ENCODE measurements at regions not wholly inside any gene's neighbourhood (a gene's known extent, or its start where the extent isn't known, plus 50 kb on each side); places are given as distances from the start of the nearest gene placed in this dataset.
"Not testable (repeated sequence)": the region's sequence is repeated elsewhere in the genome, so short reads cannot be mapped to it uniquely, and the experiment has no call there.

DNA sequence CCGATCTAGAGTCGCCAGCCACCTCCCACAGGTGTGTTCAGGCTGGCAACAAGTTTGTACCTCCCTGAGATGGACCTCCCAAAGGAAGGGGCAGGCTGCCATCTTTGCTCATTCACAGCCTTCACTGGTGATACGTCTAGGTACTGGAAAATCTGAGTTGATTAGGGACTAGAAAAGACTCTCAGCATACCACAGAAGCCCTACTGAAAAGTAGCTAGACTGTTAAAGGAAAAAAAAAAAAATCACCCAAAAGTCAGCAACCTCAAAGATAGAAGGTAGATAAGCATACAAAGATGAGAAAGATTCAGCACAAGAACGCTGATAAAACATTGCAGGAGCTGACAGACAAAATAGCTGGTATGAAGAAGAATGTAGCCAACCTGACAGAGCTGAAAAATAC is 128.6 kb upstream of the WDR75 start:
- DNase-seq, result no peak

DNA sequence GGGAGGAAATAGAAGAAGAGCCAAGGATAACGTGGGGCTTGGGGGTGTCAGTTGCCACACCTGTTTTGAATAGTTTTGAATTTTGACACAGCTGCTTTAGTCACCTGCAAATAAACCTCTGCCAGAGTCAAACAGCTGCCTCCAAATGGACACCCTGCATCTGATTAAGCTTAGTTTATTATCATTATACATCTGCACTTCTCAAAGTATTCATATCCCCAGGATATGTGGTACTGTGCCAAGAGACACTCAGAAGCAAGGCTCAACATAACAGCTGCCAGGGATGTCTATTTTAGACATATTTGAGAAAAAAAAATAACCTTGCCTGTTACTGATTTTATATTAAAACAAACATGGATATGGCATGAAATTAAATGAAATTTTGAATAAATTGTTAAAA is 122.5 kb upstream of the WDR75 start:
- DNase-seq, result no peak

DNA sequence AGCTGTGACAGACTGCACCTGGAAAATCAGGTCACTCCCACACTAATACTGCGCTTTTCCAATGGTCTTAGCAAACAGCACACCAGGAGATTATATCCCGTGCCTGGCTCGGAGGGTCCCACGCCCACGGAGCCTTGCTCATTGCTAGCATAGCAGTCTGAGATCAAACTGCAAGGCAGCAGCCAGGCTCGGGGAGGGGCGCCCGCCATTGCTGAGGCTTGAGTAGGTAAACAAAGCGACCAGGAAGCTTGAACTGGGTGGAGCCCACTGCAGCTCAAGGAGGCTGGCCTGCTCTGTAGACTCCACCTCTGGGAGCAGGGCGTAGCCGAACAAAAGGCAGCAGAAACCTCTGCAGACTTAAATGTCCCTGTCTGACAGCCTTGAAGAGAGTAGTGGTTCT is 121.8 kb upstream of the WDR75 start:
- DNase-seq, result not testable (repeated sequence)

DNA sequence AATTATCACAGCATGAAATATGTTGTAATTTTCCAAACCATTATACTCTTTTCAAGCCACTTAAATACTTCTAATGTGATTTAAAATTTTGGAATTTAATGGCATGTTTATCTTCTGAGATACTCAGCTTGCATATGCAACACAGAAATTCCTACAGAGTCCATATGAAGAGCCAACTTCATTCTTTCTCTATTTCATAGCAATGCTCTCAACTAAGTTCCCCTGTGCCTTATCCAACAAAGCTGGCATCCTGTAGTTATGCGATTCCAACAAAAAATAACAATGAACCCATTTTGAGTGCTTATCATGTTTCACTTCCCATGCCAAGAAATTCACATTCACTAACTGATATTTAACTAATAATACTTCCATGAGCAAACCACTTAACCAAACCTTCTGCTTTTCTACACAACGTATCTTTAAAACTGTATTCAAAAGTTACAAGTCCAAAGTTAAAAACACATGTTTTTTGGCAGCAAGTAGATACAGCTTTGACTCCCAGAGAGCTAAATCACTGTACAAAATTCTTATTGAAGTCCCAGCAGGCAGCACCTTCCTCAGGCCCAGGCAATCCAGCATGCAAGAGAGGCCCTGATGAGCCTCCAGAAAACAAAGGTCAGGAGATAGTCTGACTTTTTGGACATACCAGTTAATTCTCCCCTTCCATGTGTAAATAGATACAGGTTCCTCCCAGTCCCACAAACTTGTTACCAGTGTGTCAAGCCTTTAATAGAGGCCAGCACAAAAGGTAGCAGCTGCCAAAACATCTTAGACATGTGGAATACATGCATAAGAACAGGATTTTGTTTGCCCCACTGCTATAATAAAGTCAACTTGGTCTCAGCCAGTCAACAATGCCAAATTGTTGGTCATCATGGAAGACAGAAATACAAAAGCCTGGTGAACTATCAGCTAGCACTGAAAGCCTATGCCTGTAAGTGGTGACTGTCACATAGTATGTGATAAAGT is 113.1 kb upstream of the WDR75 start:
- no peak for DNase-seq

DNA sequence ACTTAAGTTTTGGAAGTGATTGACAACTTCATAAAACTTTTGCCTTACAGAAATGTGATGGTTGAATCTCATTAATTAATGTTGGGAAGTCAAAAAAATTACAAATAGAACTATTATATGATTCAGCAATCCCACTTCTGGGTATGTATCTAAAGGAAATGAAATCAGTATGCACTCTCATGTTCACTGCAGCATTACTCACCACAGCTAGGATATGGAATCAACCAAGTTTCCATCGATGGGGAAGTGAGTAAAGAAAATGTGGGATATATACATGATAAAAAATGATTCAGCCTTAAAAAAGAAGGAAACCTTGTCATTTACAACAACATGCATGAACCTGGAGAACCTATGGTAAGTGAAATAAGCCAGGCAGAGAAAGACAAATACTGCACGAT is 112.4 kb upstream of the WDR75 start:
- no peak for DNase-seq

DNA sequence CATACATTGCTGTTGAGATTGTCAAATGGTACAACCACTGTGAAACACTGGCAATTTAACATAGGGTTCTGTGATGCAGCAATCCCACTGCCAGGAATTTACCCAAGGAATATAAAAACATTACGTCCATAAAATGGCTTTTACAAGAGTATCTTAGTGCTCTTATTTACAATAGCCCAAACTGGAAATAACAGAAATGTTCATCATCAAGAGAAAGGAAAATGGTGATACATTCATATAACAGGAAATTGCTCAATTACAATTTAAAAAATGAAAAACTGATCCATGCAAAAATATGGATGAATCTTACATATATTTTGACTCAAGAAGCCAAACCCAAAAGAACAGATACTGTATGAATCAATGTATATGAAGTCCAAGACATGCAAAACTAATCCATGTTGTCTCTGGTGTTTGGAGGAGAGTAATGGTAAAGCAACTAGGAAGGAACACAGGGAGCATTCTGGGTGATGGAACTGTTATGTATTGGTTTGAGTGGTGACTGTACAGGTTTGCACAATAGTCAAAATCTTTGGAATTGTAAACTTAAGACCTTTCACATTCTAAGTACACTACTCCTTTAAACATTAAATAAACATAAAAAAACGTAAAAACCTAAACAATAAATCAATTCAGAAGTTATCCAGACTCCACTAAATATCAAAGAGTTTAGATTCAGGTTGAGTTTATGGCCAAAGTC is 104.8 kb upstream of the WDR75 start:
- DNase-seq, result no peak

DNA sequence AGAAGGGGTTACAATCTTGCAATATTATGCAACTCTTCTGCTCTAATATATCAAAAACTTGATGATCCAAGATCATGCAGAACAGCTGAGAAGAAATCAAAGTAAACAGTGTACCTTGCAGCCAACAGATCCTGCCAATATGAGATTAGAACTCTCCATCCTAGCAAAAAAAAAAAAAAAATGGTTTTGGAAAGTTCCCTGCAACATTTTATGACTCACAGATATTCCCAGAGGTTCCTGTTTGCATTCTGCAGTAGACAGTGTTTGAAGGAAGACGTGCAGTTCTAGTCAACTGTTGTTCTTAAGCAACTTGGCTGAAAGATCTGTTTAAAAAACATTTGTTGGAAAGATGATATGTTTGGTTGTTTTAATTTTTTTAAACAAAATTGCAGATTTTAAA is 103.6 kb upstream of the WDR75 start:
- no peak for DNase-seq

DNA sequence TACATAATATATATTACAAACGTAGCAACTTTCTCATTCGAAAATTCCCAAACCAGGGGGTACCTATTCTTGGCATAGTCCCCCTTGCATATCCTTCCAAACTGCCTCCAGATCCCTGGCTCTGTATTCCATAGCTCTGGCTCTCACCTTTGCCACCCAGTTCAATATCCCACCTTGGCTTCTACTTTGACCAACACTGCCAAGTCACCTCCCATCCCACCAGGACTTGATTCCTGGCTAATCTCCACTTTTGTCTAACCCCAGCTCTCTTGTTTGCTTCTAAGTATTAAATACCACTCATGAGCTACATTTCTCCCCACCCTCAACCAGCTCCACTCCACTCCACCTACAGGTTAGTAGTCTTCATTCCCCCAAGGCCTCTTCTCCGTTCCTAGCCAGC is 103.2 kb upstream of the WDR75 start:
- DNase-seq, result no peak

DNA sequence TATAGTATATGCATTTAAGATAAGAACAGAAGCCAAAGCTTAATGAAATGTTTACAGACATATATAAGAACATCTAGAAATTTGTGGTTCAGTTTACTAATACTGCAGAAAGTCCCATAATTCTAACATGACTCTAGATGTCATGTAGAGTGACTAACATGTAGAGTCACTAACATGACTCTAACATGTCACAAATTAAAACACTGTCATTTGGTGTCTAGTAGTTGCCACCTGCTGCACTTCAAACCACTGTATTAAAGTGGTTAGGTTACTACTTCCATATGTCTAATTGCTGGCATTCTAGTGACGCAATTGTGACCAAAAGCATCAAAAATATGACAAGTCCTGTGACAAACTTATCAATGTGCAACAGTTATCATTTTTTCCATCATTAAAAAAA is 100.2 kb upstream of the WDR75 start:
- DNase-seq, result no peak

DNA sequence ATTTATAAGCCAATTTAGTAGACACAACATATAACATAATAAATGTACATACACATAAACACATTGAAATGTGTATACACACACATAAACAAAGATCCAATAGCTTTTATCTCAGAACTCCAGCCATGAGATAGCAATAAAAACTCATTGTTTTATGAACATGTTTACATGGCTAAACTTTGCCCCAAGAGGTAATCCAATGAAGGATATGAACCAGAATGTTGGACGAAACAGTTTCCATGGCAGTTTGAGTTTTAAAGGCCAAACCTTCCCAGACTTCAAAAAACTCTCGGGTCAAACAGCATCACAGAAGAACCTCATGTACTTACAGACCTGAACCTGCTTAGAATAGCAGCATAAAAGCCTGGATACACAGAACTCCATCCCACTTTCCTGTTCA is 97.2 kb upstream of the WDR75 start:
- no peak for DNase-seq

DNA sequence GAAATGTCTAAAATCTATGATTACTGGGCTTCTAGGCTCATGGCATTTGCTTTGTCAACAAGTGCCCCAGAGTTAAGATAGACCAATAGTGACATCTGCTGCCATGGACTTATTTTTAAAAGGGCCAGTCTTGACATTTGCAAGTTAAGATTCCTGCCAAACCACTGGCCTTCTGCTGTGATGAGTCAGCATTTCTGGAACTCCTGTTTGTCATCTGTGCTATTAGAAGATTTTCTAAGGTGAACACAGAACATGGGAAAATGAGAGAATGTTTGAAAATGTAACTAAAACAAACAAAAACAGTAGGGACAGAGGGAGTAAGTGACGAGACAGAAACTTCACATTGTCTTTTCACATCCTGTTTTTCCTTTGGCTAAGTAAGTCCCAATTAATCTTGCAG is 93.7 kb upstream of the WDR75 start:
- DNase-seq, result no peak

DNA sequence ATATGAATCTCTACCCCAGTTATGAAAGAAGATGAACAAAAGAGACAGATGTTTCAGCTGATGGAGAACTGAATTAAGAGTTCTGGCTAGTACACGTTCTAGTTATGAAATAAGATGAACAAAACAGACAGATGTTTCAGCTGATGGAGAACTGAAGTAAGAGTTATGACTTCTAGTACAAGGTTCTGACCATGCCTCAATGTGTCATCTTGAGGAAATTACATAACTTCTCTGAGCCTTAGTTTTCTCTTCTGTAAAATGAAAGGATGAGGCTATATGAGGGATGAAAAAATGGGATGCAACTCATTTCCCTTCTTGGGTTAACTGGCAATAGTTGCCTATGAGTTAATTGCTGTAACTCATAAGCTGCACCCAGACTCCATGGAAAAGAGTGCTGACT is 92.9 kb upstream of the WDR75 start:
- DNase-seq, result no peak

DNA sequence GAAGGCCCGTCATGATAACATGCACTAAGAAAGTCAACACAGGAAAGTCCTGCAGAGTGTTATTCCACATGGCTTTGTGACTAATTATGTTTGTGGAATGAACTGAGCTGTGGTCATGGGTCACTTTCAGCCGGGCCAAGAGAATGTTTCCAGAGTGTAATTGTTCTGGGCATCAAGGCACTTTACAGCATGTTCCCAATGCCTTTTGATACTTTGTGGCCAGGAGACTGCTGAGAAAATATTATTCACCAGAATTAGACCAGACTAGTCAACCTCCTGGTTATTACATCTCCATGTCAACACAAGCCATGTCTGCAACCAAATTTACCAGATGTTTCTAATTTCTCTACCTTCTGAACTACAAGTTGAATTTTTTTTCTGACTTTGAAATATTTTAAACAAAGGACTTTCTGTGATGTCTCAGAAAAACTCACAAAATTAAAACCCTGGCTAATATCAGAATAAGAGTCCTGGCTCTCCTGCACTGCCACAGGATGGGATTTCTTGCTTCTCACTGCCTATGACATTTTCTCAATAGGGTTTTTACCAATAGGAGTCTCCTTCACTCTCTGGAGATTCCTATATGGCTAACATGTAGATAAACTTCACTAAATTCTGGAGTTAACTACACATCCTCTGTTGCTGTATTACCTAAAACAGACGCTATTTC is 90.6 kb upstream of the WDR75 start:
- DNase-seq, result no peak

DNA sequence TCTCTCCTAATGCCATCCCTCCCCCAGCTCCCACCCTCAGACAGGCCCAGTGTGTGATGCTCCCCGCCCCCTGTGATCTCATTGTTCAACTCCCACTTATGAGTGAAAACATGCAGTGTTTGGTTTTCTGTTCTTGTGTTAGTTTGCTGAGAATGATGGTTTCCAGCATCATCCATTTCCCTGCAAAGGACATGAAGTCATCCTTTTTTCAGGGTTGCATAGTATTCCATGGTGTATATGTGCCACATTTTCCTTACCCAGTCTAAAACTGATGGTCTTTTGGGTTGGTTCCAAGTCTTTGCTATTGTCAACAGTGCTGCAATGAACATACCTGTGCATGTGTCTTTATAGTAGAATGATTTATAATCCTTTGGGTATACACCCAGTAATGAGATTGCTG is 89.3 kb upstream of the WDR75 start:
- DNase-seq, result not testable (repeated sequence)

DNA sequence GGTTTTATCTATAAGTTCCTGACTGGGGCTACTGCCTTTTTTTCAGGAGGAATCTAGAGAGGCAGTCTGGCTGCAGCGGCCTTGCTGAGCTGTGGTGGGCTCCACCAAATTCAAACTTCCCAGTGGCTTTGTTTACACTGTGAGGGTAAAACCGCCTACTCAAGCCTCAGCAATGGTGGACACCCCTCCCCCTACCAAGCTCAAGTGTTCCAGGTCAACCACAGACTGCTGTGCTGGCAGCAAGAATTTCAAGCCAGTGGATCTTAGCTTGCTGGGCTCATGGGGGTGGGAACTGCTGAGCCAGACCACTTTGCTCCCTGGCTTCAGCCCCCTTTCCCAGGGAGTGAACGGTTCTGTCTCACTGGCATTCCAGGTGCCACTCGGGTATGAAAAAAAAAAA is 83.9 kb upstream of the WDR75 start:
- DNase-seq, result not testable (repeated sequence)

DNA sequence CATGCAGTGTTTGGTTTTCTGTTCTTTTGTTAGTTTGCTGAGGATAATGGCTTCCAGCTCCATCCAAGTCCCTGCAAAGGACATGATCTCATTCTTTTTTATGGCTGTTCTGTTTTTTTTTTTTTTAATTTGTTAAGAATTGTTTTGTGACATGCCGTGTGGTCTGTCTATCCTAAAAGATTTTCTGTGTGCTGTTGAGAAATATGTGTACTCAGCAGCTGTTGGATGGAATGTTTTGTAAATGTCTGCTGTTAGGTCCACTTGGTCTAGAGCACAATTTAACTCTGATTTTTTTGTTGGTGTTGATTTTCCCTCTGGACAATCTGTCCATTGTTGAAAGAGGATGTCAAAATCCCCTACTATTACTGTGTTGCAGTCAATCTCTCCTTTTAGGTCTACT is 80.4 kb upstream of the WDR75 start:
- DNase-seq, result no peak

DNA sequence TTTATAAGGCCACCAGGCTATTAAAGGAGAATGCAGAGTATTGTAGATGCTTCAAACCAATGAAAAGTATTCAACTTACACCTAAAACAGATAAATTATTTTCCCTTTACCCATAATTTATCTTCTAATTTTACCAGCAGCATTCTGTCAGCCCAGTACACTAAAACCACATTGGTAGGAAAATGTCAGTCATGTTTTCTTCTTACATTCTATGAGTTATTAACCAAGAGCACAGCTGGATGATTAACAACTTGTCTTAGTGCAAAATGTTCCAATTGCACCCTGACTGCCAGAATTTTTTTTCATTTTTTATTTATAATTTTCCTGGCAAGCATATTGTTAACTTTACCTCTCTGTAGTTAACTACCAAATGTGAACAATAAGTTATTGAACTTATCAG is 79.0 kb upstream of the WDR75 start:
- DNase-seq, result no peak

DNA sequence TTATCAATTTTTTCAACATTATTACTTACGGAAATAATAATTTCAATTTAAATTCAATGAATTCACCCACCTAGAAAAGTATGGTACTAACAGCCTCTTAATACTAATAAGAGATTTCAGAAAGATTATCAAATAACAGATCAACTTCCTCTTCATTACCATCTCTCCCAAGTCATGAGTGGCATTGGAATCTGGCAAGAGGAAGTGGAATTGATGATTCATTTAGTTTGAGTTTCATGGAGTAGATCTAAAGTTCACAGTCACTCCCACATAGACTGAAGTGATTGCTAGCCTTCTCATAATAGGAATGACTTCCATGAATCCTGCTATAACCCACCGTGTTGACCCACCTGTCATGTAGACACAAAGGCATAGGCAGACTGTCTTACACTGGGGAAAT is 77.7 kb upstream of the WDR75 start:
- no peak for DNase-seq

DNA sequence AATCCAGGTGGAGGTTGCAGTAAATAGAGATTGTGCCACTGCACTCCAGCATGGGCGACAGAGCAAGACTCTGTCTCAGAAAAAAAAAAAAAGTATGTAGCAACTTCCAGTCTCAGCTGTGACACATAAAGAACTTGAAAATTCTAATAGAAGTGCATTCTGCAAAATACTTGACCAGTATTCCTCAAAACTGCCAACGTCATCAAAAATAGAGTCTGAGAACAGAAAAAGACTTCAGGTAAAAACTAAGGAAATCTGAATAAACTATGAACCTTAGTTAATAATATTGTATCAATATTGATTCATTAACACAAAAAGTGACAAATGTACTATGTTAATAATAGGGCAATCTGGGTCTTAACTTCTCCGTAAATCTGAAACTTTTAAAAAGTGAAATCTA is 76.7 kb upstream of the WDR75 start:
- DNase-seq, result no peak

DNA sequence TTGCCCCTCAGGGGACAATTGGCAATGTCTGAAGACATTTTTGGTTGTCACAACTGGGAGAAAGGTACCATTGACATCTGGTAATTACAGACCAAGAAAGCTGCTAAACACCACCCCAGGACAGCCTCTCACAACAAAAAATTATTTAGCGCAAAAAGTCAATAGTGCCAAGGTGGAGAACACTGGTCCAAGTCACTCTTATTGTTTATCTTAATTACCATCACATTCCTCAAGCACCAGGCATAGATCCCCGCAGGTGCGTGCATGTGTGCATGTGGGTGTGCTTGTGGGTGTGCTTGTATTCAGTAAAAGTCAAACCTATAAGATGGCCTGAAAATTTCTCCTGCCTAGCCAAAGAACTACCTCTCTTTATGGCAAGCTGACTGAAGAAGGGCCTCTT is 74.9 kb upstream of the WDR75 start:
- peak; percentile 24 for DNase-seq

DNA sequence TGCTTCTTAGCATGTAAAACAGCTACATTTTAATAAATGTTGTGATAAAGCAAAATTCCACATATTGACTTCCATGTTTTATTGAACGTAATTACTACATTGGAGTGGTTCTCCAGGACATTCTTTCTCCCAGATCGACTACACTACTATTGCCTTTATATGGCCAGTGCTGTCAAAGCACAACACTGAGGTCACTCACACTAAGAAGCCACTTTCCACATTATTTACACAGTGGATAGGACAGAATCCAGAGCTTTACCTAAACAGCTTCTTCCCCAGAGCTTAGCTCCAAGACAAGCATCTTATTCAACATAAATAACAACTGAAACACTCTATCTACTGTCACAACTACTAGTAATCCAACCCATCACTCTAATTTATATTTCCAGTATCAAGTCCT is 73.9 kb upstream of the WDR75 start:
- DNase-seq, result no peak

DNA sequence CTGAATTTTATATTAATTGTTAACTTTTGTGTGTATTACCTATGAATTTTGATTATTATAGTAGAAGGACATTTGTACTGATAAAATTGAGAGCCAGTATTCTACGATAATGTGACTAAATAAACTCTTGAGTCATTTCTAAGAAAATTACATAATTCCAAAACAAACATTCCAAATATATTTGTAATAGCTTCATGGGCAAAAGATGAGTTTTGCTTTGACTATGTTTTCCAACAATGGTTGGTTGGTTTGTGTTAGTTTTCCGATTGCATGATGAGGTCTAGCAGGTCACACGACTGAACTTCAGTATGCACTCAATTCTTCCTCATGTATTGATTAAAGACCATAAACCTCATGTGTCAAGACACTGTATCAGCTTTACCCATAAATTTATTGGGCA is 71.7 kb upstream of the WDR75 start:
- no peak for DNase-seq

DNA sequence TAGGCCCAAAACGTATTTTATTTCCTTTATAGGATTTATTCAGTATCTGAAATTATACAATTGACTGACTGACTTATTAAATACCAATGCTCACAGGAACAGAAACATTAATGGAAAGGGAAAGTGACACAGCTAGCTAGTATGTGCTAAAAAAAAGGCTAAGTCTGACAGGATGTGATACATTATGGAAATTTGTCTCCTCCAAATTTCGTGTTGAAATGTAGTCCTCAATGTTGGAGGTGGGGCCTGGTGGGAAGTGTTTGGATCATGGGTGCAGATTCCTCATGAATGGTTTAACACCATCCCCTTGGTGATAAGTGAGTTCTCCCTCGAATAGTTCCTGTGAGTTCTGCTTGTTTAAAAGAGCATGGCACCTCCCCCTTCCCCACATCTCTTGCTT is 70.6 kb upstream of the WDR75 start:
- no peak for DNase-seq

DNA sequence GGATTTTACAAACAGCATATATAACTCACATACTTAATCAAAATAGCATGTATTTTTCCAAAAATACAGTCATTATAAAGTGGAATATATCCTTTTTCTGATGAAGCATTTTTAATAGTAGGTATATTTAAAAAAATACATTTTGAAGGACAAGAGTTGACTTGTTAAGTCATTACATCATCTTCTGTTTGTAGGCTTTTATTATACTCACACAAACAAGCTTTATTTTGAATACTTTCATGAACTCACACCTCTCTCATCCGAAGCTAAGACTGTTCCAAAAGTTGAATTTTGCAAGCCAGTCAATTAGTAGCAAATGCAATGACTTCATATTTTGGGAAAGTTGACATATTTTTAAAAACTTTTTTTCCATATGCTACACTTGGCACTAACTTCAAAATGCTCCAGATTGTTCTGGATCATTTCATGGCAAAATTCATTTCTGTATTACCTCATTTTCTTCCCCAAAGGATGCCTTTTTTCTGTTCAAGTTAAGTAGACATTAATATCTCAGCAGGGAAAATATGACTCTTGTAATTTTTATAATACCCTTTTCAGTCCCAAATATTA is 68.5 kb upstream of the WDR75 start:
- DNase-seq, result no peak

Data from NCI-H1417 treated with DMSO at 0.1 percent for 48 hours (cell line).